Activated T-cell treated with anti-CD3 and anti-CD28 coated beads for 1 hour (primary cell): ENCODE measurements at regions not wholly inside any gene's neighbourhood (a gene's known extent, or its start where the extent isn't known, plus 50 kb on each side); places are given as distances from the start of the nearest gene placed in this dataset.

ENCODE experiments used
- DNase-seq: peaks from one replicate; pipeline ENCODE4 v3.0.0-alpha.2; 2020; ENCODE audit warnings: low read depth

DNA sequence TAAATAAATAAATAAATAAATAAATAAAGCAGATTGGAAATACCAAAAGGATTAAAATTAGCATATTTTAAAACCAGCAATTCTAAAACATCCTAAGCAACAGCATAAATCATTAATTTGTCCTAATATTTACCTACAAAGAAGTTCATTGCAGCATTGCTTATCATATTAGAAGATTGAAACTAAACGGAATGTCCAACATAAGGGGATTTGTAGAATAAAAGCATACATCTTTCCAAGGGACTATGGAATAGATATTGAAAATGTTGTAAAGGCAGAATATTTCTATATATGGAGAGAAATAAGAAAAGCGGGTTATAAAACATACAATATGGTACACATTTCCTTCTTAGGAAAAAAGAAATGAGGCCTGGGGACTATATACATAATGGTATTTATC, 71.1 kb upstream of the RFC3 start:
- DNase-seq: no peak

DNA sequence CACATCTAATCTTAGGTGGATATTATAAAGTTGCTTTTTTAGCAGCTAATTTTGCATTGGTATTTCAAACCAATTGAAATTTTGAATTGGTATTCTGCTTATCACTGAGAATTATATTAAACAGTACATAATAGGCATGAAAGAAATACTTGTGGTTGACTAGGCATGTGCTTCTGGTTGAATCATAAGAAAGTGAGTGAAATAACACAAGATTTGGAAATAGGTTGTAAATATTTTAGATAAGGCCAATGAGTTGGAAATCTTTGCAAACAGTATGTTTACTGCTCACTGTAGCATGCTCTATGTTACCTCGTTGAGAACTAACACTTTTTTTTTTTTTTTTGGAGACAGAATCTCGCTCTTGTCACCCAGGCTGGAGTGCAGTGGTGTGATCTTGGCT, 66.8 kb upstream of the RFC3 start:
- DNase-seq: no peak

DNA sequence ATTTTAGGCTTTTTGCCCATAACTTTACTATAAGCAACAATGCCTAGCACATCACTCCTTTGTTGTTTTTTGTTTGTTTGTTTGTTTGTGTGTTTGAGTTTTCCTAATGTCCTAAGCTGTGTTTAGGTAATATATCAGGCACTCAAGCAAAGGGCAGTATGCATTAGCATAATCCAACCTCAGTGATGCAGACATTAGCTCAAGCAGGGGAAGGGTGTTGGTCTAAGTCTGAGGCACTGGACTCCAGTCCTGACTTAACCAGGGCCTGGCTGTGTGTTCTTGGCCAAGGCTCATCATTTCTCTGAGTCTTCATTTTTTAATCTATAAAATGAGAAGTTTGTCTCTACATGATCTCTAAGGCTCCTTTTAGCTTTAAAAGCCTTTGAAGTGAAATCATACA, 65.9 kb upstream of the RFC3 start:
- DNase-seq: no peak

DNA sequence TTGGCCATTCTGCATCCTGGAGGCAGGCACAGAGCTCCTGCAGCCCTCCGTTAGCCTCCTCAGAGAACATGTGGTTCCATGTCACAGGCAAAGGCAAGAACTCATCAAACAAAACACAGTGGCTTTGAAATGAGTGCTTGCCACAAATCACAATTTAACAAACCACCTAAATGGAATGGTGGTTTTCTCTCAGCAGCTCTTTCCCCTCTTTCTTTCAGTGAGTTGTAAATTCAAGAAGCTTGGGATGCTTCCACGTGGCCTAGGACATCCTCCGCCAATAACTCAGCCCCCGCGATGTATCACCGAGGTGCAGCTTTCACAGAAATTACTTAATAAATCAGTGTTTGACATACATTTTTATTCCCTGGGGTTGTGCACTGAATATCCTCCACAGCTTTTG, 65.4 kb upstream of the RFC3 start:
- DNase-seq: no peak

DNA sequence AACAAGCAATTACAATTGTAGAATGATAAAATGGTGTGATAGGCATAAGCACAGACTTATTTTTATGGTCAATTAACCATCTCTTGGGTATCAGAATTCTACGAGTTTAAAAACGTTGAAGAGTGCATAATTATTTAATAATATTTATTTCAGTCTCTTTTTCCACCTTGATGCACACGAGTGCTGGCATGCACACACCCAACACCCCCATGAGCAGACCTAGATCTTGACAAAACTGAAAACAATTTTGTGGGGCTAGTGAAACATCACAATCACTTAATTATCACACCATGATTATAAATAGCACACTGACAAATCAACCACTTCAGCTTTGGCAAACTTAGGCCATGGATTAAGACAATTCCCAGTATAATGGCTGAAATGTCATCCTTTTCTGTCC, 61.0 kb upstream of the RFC3 start:
- no peak for DNase-seq

DNA sequence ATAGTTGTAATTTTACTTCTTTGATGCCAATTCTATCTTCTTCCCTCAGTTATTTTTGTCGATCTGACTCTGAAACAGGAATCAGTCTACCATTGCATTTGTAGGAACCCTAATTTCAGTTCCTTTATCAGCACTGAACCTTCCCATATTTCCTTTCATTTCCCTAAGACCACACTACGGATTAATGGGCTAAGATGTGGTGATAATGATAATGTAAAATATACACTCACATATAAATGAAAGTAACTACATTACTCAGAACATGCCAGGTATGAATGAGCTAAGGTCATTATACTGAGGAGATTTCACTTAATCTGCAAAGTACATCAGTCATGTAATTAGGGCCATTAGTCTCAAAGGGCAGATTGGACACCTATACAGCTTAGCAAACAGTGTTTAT, 60.2 kb upstream of the RFC3 start:
- no peak for DNase-seq

DNA sequence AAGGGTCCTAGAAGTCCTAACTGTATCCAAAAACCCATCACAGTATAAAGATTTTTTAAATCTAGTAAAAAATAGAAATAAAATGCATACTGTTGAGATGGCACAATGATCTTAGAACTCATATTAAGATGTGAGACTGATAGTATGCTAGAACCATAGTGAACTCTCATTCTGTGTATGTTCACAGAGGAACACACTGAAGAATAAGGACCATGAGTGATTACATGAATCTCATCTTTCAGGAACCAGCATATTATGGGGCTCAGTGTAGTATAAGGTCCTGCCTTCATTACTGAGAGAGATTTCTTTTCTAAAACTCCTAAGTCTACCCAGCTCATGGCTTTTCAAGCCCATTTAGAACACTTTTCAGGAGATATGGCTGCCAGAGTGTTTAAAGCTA, 59.8 kb upstream of the RFC3 start:
- DNase-seq: no peak

DNA sequence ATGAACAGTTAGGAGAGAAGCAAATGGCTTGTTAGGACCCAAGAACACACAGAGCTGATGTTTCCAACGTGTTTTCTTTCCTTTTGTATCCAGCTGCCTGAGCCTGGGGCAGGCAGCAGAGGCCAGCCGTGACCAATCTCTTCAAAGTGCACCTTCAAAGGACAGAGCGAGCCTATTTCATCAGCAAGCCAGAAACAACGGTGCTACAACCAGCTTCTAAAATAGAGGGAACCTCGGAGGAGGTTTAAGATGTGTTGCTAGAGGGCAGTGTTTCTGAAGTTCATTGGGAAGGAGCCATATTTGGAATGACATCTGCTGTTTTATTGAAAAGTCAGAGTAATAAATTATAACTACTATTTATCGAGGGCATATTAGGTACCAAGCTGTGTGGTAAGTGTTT, 56.2 kb upstream of the RFC3 start:
- DNase-seq: no peak

DNA sequence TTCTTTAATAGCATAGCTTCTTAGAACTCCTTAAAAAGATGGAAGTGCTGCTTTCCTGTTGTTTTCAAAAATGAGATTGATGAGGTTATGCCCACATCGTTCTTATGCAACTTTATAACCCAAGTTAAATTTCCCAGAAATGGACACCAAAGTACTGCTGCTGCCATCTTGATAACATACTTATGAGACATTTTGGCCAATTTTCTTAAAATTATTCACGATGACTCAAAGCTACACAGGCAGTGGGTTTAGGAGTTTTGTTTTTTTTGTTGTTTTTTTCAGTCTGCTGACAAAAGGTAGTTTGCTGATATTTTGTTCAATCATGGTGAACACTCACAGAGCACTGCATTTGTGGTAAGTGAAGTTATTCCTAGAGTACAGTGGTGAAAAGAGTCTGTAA, 54.9 kb upstream of the RFC3 start:
- DNase-seq: no peak

DNA sequence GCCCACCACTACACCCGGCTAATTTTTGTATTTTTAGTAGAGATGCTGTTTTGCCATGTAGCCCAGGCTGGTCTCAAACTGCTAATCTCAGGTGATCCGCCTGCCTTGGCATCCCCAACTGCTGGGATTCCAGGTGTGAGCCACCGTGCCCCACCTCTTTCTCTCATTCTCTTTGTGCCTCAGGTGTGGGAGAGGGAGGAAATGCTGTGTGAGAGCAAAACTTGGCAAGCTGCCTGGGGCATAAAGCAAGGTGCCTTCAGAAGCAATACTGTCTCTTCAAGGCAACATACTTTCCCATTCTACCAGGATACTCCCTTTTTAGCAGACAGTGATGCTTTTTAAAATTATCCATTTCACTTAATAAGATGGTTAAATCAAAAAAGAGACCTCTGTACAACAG, 53.2 kb upstream of the RFC3 start:
- DNase-seq: no peak

DNA sequence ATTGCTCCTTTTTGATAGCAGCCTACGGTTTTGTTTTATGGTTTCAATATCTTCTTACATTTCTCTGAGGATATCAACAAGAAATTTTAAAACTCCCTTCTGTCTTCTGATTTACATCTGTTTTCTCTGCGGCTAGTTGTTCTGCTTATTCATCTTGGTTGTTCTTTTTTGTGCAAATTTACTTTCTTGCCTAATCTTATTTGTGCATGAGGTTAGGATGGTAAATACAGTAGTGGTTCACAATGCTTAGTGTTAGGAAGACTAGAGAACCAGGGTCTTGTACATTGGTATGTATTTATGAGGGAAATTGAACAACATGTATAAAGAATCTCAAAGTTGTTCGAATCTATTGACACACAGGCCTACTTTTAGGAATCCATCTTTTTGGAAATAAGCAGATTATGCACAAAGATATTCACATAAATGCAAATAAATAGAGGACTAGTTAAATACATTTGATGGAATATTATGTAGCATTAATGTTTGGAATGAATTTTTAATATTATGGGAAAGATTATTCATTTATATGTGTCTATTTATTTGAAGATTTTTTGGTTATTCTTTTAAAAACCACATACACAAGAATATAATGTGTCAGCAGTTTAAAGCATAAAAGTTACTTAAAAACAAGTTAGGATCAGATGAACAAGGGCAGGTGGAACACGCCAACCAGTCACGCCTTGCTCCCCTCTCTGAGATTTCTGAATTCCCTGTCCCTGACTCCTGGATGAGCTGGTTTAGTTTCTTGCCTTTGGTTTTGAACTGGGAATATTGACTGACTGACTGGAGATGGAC, 51.4 kb upstream of the RFC3 start:
- no peak for DNase-seq

DNA sequence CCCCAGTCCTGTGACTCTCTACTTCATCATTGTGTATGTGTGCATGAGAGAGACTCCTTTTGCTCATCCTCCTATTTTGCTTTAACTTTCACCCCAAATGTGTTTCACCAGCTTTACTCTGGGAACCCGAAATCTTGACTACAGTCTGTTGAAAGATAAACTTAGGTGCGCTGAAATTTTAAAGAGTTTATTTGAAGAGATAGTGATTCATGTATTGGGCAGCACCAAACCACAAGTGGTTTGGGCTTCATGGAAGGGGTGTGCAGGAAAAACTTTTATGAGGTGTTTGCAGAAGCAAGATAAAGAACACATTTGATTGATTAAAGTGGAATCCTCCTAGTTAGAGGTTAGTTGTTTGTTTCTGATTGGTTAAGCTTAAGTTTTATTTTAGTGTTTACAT, 50.8 kb upstream of the RFC3 start:
- DNase-seq: no peak
